Ishikawa (cell line): ENCODE measurements at regions not wholly inside any gene's neighbourhood (a gene's known extent, or its start where the extent isn't known, plus 50 kb on each side); places are given as distances from the start of the nearest gene placed in this dataset.

Experiments
- CREB1 ChIP-seq: IDR thresholded peaks from 2 replicates; pipeline ENCODE4 v1.6.1; 2012; ENCODE audit warnings: low read depth
- EP300 ChIP-seq: IDR thresholded peaks from 2 replicates; pipeline ENCODE4 v1.6.1; 2012; ENCODE audit warnings: borderline replicate concordance
- FOXM1 ChIP-seq: IDR thresholded peaks from 2 replicates; pipeline ENCODE4 v1.6.1; 2012; ENCODE audit warnings: low read depth, borderline replicate concordance
- RAD21 ChIP-seq: IDR thresholded peaks from 2 replicates; pipeline ENCODE4 v1.6.1; 2012; ENCODE audit warnings: low read depth
- TAF1 ChIP-seq: IDR thresholded peaks from 2 replicates; pipeline ENCODE4 v1.6.1; 2012; ENCODE audit warnings: low read depth, mild to moderate bottlenecking
- TEAD4 ChIP-seq: IDR thresholded peaks from 2 replicates; pipeline ENCODE4 v1.6.1; 2012
- YY1 ChIP-seq: IDR thresholded peaks from 2 replicates; pipeline ENCODE4 v1.6.1; 2012; ENCODE audit warnings: low read depth
- TF ChIP-seq, protein P1 (sequence below): IDR thresholded peaks from 2 replicates; pipeline ENCODE4 v1.6.1; 2012
- TF ChIP-seq, protein P2 (sequence below): IDR thresholded peaks from 2 replicates; pipeline ENCODE4 v1.6.1; 2012; ENCODE audit warnings: low read depth, mild to moderate bottlenecking
- TF ChIP-seq, protein P3 (sequence below): IDR thresholded peaks from 2 replicates; pipeline ENCODE4 v1.6.1; 2012

DNA sequence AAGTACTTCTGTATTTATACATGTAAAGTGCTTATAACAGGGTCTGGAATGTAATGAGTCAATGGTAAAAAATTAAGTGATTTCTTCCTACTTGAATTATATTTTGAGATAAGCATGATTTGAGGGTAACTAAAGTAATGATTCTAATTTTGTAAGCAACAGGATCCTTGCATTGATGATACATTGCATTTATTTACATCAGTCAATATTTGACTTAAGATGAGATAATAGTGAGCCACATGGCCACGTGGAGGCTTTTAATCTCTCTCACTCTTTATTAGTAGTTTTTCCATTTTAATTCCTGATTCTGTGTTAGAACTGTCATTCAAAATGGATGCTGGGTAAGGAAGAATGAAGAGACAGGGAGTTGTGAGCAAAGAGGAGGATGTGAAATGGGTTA lies 298.1 kb upstream of the PRICKLE1 start:
- TF ChIP-seq, protein P1, sequence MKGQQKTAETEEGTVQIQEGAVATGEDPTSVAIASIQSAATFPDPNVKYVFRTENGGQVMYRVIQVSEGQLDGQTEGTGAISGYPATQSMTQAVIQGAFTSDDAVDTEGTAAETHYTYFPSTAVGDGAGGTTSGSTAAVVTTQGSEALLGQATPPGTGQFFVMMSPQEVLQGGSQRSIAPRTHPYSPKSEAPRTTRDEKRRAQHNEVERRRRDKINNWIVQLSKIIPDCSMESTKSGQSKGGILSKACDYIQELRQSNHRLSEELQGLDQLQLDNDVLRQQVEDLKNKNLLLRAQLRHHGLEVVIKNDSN: no peak
- TF ChIP-seq, protein P2, sequence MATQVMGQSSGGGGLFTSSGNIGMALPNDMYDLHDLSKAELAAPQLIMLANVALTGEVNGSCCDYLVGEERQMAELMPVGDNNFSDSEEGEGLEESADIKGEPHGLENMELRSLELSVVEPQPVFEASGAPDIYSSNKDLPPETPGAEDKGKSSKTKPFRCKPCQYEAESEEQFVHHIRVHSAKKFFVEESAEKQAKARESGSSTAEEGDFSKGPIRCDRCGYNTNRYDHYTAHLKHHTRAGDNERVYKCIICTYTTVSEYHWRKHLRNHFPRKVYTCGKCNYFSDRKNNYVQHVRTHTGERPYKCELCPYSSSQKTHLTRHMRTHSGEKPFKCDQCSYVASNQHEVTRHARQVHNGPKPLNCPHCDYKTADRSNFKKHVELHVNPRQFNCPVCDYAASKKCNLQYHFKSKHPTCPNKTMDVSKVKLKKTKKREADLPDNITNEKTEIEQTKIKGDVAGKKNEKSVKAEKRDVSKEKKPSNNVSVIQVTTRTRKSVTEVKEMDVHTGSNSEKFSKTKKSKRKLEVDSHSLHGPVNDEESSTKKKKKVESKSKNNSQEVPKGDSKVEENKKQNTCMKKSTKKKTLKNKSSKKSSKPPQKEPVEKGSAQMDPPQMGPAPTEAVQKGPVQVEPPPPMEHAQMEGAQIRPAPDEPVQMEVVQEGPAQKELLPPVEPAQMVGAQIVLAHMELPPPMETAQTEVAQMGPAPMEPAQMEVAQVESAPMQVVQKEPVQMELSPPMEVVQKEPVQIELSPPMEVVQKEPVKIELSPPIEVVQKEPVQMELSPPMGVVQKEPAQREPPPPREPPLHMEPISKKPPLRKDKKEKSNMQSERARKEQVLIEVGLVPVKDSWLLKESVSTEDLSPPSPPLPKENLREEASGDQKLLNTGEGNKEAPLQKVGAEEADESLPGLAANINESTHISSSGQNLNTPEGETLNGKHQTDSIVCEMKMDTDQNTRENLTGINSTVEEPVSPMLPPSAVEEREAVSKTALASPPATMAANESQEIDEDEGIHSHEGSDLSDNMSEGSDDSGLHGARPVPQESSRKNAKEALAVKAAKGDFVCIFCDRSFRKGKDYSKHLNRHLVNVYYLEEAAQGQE: no peak
- TF ChIP-seq EP300 (no peak), FOXM1 (no peak), YY1 (no peak), CREB1 (no peak), RAD21 (no peak), TEAD4 (no peak), TAF1 (no peak)
- TF ChIP-seq, protein P3, sequence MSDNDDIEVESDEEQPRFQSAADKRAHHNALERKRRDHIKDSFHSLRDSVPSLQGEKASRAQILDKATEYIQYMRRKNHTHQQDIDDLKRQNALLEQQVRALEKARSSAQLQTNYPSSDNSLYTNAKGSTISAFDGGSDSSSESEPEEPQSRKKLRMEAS: no peak
